ENCODE measurements at regions not wholly inside any gene's neighbourhood (a gene's known extent, or its start where the extent isn't known, plus 50 kb on each side); places are given as distances from the start of the nearest gene placed in this dataset.
A peak's percentile ranks its signal among the peaks of the same experiment; 100 is the strongest.

- DNase-seq (ENCODE audit: low read depth), result no peak
Measured at GRCh38 chr14:71287567-71287966, 380.3 kb downstream of the PCNX1 start.

- no peak for DNase-seq (ENCODE audit: low read depth)
Measured at GRCh38 chr14:71289536-71289935, 382.3 kb downstream of the PCNX1 start.

GRCh38 chr14:71290301-71290700 is 383.0 kb downstream of the PCNX1 start:
- DNase-seq (ENCODE audit: low read depth), result no peak

GRCh38 chr14:71290960-71291466 is 383.8 kb downstream of the PCNX1 start:
- DNase-seq (ENCODE audit: low read depth), result no peak

GRCh38 chr14:71296184-71296583 is 388.9 kb downstream of the PCNX1 start:
- no peak for DNase-seq (ENCODE audit: low read depth)

GRCh38 chr14:71300566-71301330 is 393.5 kb downstream of the PCNX1 start:
- DNase-seq (ENCODE audit: low read depth), result no peak

GRCh38 chr14:71301611-71302010 is 394.4 kb downstream of the PCNX1 start:
- DNase-seq (ENCODE audit: low read depth), result no peak

GRCh38 chr14:71304690-71305089 is 397.4 kb downstream of the PCNX1 start:
- DNase-seq (ENCODE audit: low read depth), result no peak

- DNase-seq (ENCODE audit: low read depth), result no peak
Measured at GRCh38 chr14:71308671-71309070, 401.4 kb downstream of the PCNX1 start.

GRCh38 chr14:71309756-71310155 is 402.5 kb downstream of the PCNX1 start:
- no peak for DNase-seq (ENCODE audit: low read depth)

GRCh38 chr14:71311061-71311460 is 403.8 kb downstream of the PCNX1 start:
- no peak for DNase-seq (ENCODE audit: low read depth)

- no peak for DNase-seq (ENCODE audit: low read depth)
Measured at GRCh38 chr14:71314717-71315116, 407.5 kb downstream of the PCNX1 start.

- DNase-seq (ENCODE audit: low read depth), result no peak
Measured at GRCh38 chr14:71317385-71318096, 410.3 kb downstream of the PCNX1 start.

- no peak for DNase-seq (ENCODE audit: low read depth)
Measured at GRCh38 chr14:71318097-71318459, 410.8 kb downstream of the PCNX1 start.

- DNase-seq (ENCODE audit: low read depth), result no peak
Measured at GRCh38 chr14:71319666-71320065, 412.4 kb downstream of the PCNX1 start.

GRCh38 chr14:71320107-71320733 is 413.0 kb downstream of the PCNX1 start, which contains the start of gene SIPA1L1:
Gene SIPA1L1, plus strand, starts transcription at chr14:71320476.
- peak; percentile 92 for DNase-seq (ENCODE audit: low read depth)

GRCh38 chr14:71320734-71321573 is 413.7 kb downstream of the PCNX1 start:
- peak; percentile 35 for DNase-seq (ENCODE audit: low read depth)

GRCh38 chr14:71321574-71322315 is 414.5 kb downstream of the PCNX1 start:
- peak; percentile 1 for DNase-seq (ENCODE audit: low read depth)

GRCh38 chr14:71322655-71323250 is 415.5 kb downstream of the PCNX1 start:
- no peak for DNase-seq (ENCODE audit: low read depth)

GRCh38 chr14:71324767-71325272 is 417.6 kb downstream of the PCNX1 start:
- no peak for DNase-seq (ENCODE audit: low read depth)

GRCh38 chr14:71327691-71328090 is 420.4 kb downstream of the PCNX1 start:
- no peak for DNase-seq (ENCODE audit: low read depth)
